K562 (cell line): ENCODE measurements at regions not wholly inside any gene's neighbourhood (a gene's known extent, or its start where the extent isn't known, plus 50 kb on each side); places are given as distances from the start of the nearest gene placed in this dataset.

Experiments
- ATAC-seq: fragments of 200-7000 bp; cut with Tn5 transposase; 3 replicates; pipeline ENCODE4 v1.9.1; 2020; ENCODE audit warnings: moderate library complexity
- BruUV-seq: library from RNA; stranded (reverse); fragments of 400-500 nt; replicated peaks from 2 replicates; lab custom pipeline; 2021; lab: Mats Ljungman, UMichigan
- CTCF ChIA-PET: fragments of 300-600 bp; formaldehyde crosslinking; extraction: SDS; loops from one replicate; lab custom pipeline; 2021; ENCODE audit warnings: low intra/inter-chr PET ratio; lab: Yijun Ruan, JAX
- POLR2A ChIA-PET: fragments of 300-600, 350-650 bp; sonication (Branson Sonifier 250); formaldehyde crosslinking; extraction: SDS; loops from one replicate; lab custom pipeline; 2021; ENCODE audit warnings: antibody characterized with exemption, inconsistent platforms; lab: Yijun Ruan, JAX
- DNase-seq, 4 experiments: peaks; one replicate each; pipeline versions ENCODE4 v3.0.0 to v3.0.0-alpha.2; 2011 to 2018; ENCODE audit warnings: low spot score in 3 of 4, mixed read lengths in 3 of 4; ENCODE audit errors: extremely low read depth in 1 of 4
- FAIRE-seq: peaks from 2 replicates; lab custom pipeline; 2011; peaks lifted over from hg19 to GRCh38; lab: Jason Lieb, UNC
- H2AFZ ChIP-seq: 2 replicates; pipeline ENCODE4 v1.6.0; 2011; ENCODE audit warnings: low read depth, low read length, control low read depth, inconsistent platforms
- H3K27ac ChIP-seq: fragments of 200-600 bp; 3 replicates; pipeline ENCODE4 v1.8.0; 2011; ENCODE audit warnings: low read depth, mild to moderate bottlenecking, control low read depth, inconsistent platforms, low read length, moderate library complexity, mixed read lengths; ENCODE audit errors: extremely low read depth
- H3K27me3 ChIP-seq, 2 experiments: fragments of 300-600 bp in 1 of 2; 2 replicates in 1 of 2; 3 replicates in 1 of 2; pipeline versions ENCODE4 v1.6.0 to v1.8.0; 2011; ENCODE audit warnings: inconsistent platforms in 2 of 2, low read length in 2 of 2, mild to moderate bottlenecking in 1 of 2, mixed read lengths in 1 of 2, moderate library complexity in 1 of 2; ENCODE audit not compliant: control insufficient read depth in 2 of 2, insufficient read depth in 2 of 2
- H3K36me3 ChIP-seq: fragments of 300-600 bp; 3 replicates; pipeline ENCODE4 v1.8.0; 2011; ENCODE audit warnings: mild to moderate bottlenecking, low read length, inconsistent platforms; ENCODE audit not compliant: control insufficient read depth, insufficient read depth
- H3K4me1 ChIP-seq, 2 experiments: fragments of 200-600 bp in 1 of 2; replicated peaks in 1 of 2; 2 replicates in 1 of 2; 3 replicates in 1 of 2; pipeline versions ENCODE4 v1.5.1 to v1.8.0; 2011; ENCODE audit warnings: inconsistent platforms in 2 of 2, low read length in 2 of 2, mild to moderate bottlenecking in 1 of 2, mixed read lengths in 1 of 2, moderate library complexity in 1 of 2; ENCODE audit not compliant: control insufficient read depth in 2 of 2, insufficient read depth in 2 of 2
- H3K4me2 ChIP-seq: 2 replicates; pipeline ENCODE4 v1.6.1; 2011; ENCODE audit warnings: low read length, control low read depth, inconsistent platforms, mixed read lengths; ENCODE audit not compliant: insufficient read depth
- H3K4me3 ChIP-seq: fragments of 200-600 bp; sonication (generic), shearing (Covaris generic); 2 replicates; pipeline ENCODE4 v1.5.1; 2016; ENCODE audit warnings: control low read depth, inconsistent platforms
- H3K79me2 ChIP-seq: fragments of 200-600 bp; 3 replicates; pipeline ENCODE4 v1.8.0; 2011; ENCODE audit warnings: low read length, inconsistent platforms; ENCODE audit not compliant: control insufficient read depth, insufficient read depth
- H3K9ac ChIP-seq, 2 experiments: 2 replicates each; pipeline versions ENCODE4 v1.6.0 to v1.6.1; 2011; ENCODE audit warnings: low read depth in 2 of 2, low read length in 2 of 2, control low read depth in 1 of 2, inconsistent platforms in 1 of 2, mild to moderate bottlenecking in 1 of 2, mixed read lengths in 1 of 2; ENCODE audit not compliant: insufficient read depth in 1 of 2
- H3K9me1 ChIP-seq: one replicate; pipeline ENCODE4 v1.6.0; 2011; ENCODE audit warnings: inconsistent platforms, mild to moderate bottlenecking, low read length, moderate library complexity; ENCODE audit not compliant: control insufficient read depth, insufficient read depth
- H3K9me3 ChIP-seq: replicated peaks from 2 replicates; pipeline ENCODE4 v1.5.1; 2011; ENCODE audit warnings: low read depth, low read length, inconsistent platforms; ENCODE audit not compliant: control insufficient read depth, insufficient read depth
- H4K20me1 ChIP-seq: replicated peaks from 2 replicates; pipeline ENCODE4 v1.6.1; 2011; ENCODE audit warnings: low read length, inconsistent platforms, mixed read lengths; ENCODE audit not compliant: control insufficient read depth, insufficient read depth
- CCNT2 ChIP-seq: IDR thresholded peaks from 2 replicates; pipeline ENCODE4 v1.6.1; 2011; ENCODE audit warnings: borderline replicate concordance, low read depth, mild to moderate bottlenecking, moderate library complexity, mixed read lengths, low read length; ENCODE audit not compliant: insufficient read length; ENCODE audit errors: extremely low read depth
- GABPB2 ChIP-seq: fragments of 250-450 bp; sonication (Bioruptor Pico); conservative IDR thresholded peaks from 2 replicates; pipeline ENCODE4 v1.5.1; 2021; ENCODE audit warnings: mild to moderate bottlenecking
- MAX ChIP-seq: sonication (generic); formaldehyde crosslinking; IDR thresholded peaks from 2 replicates; pipeline ENCODE4 v1.9.0; 2022; ENCODE audit warnings: mild to moderate bottlenecking, missing genetic modification reagents
- NR2C1 ChIP-seq, 2 experiments: fragments of 450-650 bp; IDR thresholded peaks; 2 replicates each; pipeline ENCODE4 v1.6.1; 2017; ENCODE audit warnings: mild to moderate bottlenecking in 2 of 2, antibody characterized with exemption in 1 of 2, inconsistent platforms in 1 of 2, missing compliant biosample characterization in 1 of 2, missing genetic modification characterization in 1 of 2
- SRSF9 ChIP-seq: fragments of 200-400 bp; formaldehyde crosslinking; IDR thresholded peaks from 2 replicates; pipeline ENCODE4 v1.6.1; 2017; ENCODE audit warnings: low read depth, low read length, borderline replicate concordance
- ZFP30 ChIP-seq: fragments of 250-450 bp; sonication (Bioruptor Pico); IDR thresholded peaks from 2 replicates; pipeline ENCODE4 v1.8.0; 2022; ENCODE audit warnings: moderate library complexity, mild to moderate bottlenecking, inconsistent platforms, borderline replicate concordance
- ZNF778 ChIP-seq: fragments of 450-650 bp; formaldehyde crosslinking; IDR thresholded peaks from 2 replicates; pipeline ENCODE4 v1.4.0; 2020; ENCODE audit warnings: mild to moderate bottlenecking, moderate library complexity
- WGBS: fragments of 100-300 bp; shearing (Covaris generic); methylation state at CpG from one replicate; pipeline ENCODE4 v1.1.6; 2016; ENCODE audit warnings: low coverage, mixed read lengths; ENCODE audit not compliant: insufficient coverage; ENCODE audit errors: missing lambda C conversion rate; 5-methylcytosine and 5-hydroxymethylcytosine counted together
- in situ Hi-C: fragments of 300-500 bp; cut with MboI; formaldehyde crosslinking; loops from 4 replicates; pipeline ENCODE4 v1.15.0; 2018; ENCODE audit warnings: inconsistent platforms, mixed read lengths
- intact Hi-C: fragments of 100-400 bp; cut with micrococcal nuclease; formaldehyde crosslinking; loops from 2 replicates; pipeline ENCODE4 v1.14.2; 2022
- TF ChIP-seq, protein P1 (sequence below): IDR thresholded peaks from 3 replicates; pipeline ENCODE4 v1.6.1; 2011; ENCODE audit warnings: borderline replicate concordance, mild to moderate bottlenecking; ENCODE audit not compliant: insufficient read length, insufficient read depth
- TF ChIP-seq, protein P2 (sequence below), 3 experiments: fragments of 200-800 bp in 1 of 3; fragments of 250-450 bp in 1 of 3; fragments of 450-650 bp in 1 of 3; sonication (Bioruptor Pico) in 1 of 3; sonication (Bioruptor generic) in 1 of 3; formaldehyde crosslinking in 1 of 3; IDR thresholded peaks; 2 replicates each; pipeline versions ENCODE4 v1.6.1 to v1.8.0; 2016 to 2022; ENCODE audit warnings: mild to moderate bottlenecking in 2 of 3, missing genetic modification characterization in 2 of 3, missing compliant biosample characterization in 1 of 3, moderate library complexity in 1 of 3
- TF ChIP-seq, protein P3 (sequence below): sonication (generic); formaldehyde crosslinking; IDR thresholded peaks from 2 replicates; pipeline ENCODE4 v1.5.0; 2020; ENCODE audit warnings: missing genetic modification reagents
- TF ChIP-seq, protein P4 (sequence below): fragments of 450-650 bp; conservative IDR thresholded peaks from 2 replicates; pipeline ENCODE4 v1.6.1; 2016; ENCODE audit warnings: missing genetic modification characterization, low read depth, mild to moderate bottlenecking, control low read depth, missing compliant biosample characterization

DNA sequence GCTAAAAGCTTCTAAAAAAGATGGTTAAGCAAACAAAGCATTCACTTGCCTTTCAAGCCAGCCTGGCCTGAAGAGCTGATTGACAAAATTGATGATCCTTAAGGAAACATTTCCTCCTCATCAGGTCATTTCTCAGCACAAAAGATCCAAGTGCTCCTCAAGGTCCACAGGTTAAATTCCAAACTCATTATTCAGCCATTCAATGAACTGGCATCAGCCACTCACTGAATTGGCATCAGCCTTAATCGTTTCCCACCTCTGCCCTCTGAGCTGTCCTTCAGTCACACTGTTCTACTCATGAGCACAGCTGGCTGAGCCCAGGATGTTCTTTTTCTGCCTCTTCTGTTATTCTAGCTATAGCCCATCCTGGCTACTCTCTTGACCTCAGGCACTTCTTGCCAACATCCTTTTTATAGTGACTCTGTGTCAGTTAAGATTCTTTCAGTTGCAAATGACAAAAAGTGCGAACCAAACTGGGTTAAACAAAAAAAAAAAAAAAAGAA is 147.5 kb downstream of the RAB11FIP2 start (continued):
- TF ChIP-seq GABPB2 (CRISPR knock-in tag) (no peak), SRSF9 (no peak), CCNT2 (no peak), ZNF778 (no peak), MAX (no peak)
- TF ChIP-seq, protein P1, sequence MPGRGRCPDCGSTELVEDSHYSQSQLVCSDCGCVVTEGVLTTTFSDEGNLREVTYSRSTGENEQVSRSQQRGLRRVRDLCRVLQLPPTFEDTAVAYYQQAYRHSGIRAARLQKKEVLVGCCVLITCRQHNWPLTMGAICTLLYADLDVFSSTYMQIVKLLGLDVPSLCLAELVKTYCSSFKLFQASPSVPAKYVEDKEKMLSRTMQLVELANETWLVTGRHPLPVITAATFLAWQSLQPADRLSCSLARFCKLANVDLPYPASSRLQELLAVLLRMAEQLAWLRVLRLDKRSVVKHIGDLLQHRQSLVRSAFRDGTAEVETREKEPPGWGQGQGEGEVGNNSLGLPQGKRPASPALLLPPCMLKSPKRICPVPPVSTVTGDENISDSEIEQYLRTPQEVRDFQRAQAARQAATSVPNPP: no peak
- TF ChIP-seq, all 486 proteins: peak for 0

- Histone ChIP-seq H3K9me1 (no peaks in the 10 kb centered on the region), H3K9me3 (no peaks in the 10 kb centered on the region), H3K36me3 (no peaks in the 10 kb centered on the region), H3K27me3 (no peaks in the 10 kb centered on the region), H3K9ac (no peak overlapping the region), H3K27ac (no peak overlapping the region), H3K79me2 (no peaks in the 10 kb centered on the region), H3K4me3 (no peak overlapping the region), H3K4me2 (no peak overlapping the region), H4K20me1 (no peaks in the 10 kb centered on the region), H2AFZ (no peak overlapping the region), H3K4me1 (no peaks in the 10 kb centered on the region)
- in situ Hi-C loops: no loop called here
- no peak for FAIRE-seq
- no peak for ATAC-seq
- WGBS: 0% methylated on average over 2 of the region's 3 CpGs
- ChIA-PET CTCF (no interaction called here), POLR2A (no interaction called here)
- DNase-seq: no peak
- no TSS peak for BruUV-seq
- intact Hi-C loops: no loop called here
- TF ChIP-seq, protein P2, sequence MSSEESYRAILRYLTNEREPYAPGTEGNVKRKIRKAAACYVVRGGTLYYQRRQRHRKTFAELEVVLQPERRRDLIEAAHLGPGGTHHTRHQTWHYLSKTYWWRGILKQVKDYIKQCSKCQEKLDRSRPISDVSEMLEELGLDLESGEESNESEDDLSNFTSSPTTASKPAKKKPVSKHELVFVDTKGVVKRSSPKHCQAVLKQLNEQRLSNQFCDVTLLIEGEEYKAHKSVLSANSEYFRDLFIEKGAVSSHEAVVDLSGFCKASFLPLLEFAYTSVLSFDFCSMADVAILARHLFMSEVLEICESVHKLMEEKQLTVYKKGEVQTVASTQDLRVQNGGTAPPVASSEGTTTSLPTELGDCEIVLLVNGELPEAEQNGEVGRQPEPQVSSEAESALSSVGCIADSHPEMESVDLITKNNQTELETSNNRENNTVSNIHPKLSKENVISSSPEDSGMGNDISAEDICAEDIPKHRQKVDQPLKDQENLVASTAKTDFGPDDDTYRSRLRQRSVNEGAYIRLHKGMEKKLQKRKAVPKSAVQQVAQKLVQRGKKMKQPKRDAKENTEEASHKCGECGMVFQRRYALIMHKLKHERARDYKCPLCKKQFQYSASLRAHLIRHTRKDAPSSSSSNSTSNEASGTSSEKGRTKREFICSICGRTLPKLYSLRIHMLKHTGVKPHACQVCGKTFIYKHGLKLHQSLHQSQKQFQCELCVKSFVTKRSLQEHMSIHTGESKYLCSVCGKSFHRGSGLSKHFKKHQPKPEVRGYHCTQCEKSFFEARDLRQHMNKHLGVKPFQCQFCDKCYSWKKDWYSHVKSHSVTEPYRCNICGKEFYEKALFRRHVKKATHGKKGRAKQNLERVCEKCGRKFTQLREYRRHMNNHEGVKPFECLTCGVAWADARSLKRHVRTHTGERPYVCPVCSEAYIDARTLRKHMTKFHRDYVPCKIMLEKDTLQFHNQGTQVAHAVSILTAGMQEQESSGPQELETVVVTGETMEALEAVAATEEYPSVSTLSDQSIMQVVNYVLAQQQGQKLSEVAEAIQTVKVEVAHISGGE (CRISPR knock-in tag; IDR thresholded peaks at IDR 0.05): no peak
- TF ChIP-seq NR2C1 (IDR thresholded peaks at IDR 0.05): no peak
- TF ChIP-seq NR2C1 (tag; IDR thresholded peaks at IDR 0.05): no peak
- TF ChIP-seq, protein P3, sequence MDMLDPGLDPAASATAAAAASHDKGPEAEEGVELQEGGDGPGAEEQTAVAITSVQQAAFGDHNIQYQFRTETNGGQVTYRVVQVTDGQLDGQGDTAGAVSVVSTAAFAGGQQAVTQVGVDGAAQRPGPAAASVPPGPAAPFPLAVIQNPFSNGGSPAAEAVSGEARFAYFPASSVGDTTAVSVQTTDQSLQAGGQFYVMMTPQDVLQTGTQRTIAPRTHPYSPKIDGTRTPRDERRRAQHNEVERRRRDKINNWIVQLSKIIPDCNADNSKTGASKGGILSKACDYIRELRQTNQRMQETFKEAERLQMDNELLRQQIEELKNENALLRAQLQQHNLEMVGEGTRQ (CRISPR knock-in tag): no peak
- no peak for TF ChIP-seq ZFP30 (CRISPR knock-in tag)
- TF ChIP-seq, protein P4, sequence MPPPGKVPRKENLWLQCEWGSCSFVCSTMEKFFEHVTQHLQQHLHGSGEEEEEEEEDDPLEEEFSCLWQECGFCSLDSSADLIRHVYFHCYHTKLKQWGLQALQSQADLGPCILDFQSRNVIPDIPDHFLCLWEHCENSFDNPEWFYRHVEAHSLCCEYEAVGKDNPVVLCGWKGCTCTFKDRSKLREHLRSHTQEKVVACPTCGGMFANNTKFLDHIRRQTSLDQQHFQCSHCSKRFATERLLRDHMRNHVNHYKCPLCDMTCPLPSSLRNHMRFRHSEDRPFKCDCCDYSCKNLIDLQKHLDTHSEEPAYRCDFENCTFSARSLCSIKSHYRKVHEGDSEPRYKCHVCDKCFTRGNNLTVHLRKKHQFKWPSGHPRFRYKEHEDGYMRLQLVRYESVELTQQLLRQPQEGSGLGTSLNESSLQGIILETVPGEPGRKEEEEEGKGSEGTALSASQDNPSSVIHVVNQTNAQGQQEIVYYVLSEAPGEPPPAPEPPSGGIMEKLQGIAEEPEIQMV (tag): no peak
Measured at GRCh38 chr10:117900280-117900679, 146.5 kb downstream of the RAB11FIP2 start.
